Left cardiac atrium (tissue), 4 donors: ENCODE measurements at regions not wholly inside any gene's neighbourhood (a gene's known extent, or its start where the extent isn't known, plus 50 kb on each side); places are given as distances from the start of the nearest gene placed in this dataset.

ENCODE experiments used
- ATAC-seq, 2 donors: fragments of 200-7000 bp; cut with Tn5 transposase; one replicate each; pipeline ENCODE4 v1.9.1; 2020; ENCODE audit warnings: mild to moderate bottlenecking in 2 of 2, moderate library complexity in 2 of 2
- DNase-seq: peaks from one replicate; pipeline ENCODE4 v3.0.0-alpha.2; 2020
- intact Hi-C, 2 donors: fragments of 100-400 bp; cut with DNase I; formaldehyde crosslinking; loops; one replicate each; pipeline versions ENCODE4 v1.14.1 to v1.15.1; 2022 to 2023
- donor health status: DM: no; HTN: yes; CAD: no.
- donor health status: DM: no; HTN: yes; CAD: no; lungs with severe emphysema.
- donor health status: DM: yes; HTN: yes; CAD: no.
- donor health status: Dilated cardiomyopathy.

DNA sequence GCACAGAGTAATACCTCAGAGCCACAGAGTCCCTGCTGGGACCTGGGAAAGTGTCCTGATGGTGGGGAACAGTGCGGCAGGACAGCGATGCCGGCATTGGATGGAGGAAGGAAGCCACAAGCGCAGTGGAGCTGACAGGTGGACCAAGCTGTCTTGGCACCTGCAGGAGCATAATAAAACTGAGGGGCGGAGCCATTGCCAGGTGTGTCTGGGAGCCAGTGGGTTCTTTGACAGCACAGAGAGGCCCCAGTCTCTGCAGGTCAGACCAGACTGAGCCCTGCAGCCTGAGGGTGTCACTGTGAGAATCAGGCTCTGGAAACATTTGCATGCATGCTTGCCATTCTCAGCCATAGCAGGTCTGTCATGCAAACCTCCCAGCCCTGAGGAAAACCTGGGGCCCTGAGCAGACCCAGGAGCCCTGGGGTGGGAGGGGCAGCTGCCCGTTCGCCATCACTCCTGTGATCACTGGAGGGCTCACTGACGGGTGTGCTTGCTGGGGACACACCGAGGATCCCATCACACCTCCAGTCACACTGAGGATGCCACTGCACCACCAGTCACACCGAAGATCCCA, 210.5 kb upstream of the HDAC4 start:
- no peak for ATAC-seq
- no peak for DNase-seq
- intact Hi-C loops, result no loop called here

DNA sequence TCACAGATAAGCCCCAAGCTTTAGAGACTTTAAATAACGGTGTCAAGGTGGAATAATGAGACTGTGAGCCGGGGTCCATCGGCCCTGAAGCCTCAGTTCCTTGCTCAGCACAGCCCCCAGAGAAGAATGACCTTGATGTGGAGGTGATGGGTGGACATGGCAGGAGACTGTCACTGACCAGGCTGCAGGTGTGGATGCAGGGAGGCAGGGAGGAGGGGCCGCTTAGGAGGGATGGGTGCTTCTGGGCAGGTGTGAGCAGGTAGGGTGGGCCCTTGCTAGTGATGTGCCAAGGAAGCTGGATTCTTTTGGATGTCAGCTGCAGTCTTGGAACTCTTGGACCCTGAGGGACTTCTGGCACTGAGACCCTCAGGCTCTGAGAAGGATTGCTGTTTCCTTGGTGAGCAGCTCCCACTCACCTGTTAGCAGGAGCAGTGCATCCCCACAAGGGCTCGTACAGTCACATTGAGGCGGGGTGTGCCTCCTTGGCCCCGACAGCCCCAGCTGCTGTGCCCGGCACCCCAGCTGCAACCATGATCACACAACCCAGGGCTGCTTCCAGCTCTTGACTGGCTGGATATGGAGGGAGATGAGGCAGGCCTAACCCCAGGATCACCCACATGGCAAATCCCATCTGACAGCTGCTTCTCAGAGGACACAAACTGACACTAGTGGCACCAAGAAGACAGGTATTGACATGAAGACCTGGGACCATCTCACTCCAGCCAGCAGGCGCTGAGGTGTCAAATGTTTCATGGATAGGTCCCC, 209.8 kb upstream of the HDAC4 start:
- intact Hi-C loops, result no loop called here
- ATAC-seq (no peak), DNase-seq (no peak)

DNA sequence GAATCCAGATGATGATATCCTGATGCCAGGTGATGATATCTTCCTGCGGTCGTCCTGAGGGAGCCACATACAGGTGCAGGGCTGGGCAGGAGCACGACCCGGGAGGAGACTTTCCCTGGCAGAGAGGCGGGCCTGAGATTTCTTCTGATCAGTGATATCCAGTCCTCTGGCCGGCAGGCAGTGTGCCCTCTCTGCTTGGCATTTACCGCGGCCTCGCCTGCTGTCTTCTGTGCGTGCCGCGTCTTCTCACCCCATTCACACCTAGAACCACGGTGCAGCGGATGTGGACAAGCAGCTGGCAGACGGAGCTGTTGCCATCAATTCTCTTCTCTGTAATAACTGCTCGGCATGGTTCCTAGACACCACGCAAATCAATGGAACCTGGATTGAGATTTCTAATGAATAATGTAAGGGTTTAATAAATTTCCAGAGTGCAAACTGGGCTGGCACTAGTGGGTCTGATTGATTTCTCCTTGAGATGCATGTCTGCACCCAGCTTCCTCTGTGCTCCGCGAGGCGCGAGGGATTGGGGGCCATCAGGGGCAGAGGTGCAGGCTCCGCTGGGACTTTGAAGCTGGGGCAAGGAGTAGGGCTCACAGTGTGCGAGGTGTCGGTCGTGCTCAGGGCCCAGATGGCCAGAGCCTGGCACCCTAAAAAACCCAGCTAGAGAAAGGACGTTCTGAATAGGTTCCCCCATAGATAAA, 208.9 kb upstream of the HDAC4 start:
- no peak for DNase-seq
- ATAC-seq, result no peak
- intact Hi-C loops, result no loop called here

DNA sequence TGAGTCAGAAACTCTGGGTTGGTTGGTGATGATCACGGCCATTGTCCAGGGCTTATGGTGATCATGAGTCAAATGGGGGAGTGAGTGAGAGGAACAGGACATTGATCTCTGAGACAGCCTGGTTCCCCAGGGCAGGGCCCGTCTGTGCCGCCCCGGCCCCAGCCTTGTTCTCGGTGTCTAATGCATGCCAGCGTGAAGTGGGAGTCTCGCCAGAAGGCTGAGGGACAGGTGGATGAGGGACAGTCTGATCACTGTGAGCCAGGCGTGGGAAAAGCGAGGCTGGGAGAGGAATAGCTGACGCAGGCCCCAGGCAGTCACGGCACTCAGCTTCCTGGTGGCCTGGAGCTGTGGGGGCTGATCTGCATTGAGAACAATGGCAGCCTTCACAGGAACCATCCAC, 208.3 kb upstream of the HDAC4 start:
- intact Hi-C loops, result no loop called here
- ATAC-seq (no peak), DNase-seq (no peak)

DNA sequence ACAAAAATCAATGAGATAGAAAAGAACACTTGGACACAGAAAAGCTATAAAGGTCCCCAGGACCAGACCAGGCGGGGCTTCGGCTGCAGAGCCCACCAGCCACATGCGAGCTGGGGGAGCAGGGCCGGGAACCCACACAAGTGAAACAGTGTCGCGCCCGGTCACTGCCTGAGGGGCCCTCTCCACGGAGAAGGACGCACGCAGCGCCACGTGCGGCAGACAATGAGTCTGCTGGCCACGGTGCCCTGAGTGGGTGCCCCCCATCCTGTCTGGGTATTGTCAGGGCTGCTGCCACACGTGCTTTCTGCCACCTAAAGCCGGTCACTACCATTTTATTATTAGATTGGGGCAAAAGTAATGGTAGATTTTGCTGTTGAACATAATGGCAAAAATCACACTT, 207.9 kb upstream of the HDAC4 start:
- no peak for ATAC-seq
- DNase-seq, result no peak
- intact Hi-C loops, result no loop called here

DNA sequence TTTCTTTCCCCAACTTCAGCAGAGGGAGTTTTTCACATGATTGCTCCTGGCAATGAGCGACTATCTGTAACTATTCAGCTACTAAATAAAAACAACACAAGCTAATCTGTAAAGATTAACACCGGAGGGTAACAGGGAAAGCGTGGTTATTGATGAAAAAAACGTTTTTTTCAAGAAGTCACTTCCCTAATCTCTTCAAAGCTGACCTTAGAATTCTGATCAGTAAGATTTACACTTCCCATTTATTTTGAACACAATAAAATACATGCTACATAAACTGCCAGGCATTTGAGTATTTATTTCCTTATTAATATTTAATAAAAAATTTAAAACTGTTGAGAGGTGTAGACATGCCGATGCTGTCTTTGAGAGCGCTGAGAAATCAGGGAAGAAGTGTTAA, 207.4 kb upstream of the HDAC4 start:
- ATAC-seq (no peak), DNase-seq (no peak)
- intact Hi-C loops, result no loop called here

DNA sequence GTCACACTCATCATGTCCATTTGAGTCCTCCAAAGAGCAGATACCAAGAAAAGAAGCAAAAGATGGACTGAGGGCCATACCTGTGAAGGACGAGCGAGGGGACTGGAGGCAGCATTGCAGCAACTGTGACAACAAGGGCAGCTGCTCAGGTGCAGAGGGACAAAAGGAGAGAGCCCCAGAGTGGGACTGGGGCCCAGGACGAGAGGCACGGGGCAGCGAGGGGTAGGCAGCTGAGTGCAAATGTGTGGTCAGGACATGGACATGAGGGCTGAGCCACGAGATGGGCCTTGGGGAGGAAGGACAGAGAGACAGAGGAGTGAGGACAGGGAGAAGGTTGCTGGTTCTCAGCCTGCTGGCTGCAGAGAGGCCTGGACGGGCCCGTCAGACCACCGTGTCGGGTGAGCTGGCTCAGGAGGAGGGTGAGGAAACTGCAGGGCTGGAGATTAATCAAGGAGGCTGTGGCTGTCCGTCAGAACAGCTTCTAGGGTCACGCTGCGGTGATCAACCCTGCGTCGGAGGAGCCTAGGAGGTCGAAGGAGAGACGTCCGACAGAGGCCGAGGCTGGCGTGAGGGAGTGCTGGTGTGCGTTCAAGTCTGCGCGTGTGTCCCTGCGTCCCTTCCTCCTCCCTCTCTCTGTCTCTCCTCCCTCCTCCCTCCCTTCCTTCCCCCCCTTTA, 206.8 kb upstream of the HDAC4 start:
- intact Hi-C loops, result no loop called here
- no peak for DNase-seq
- peak; percentile 41 to 58 for ATAC-seq

DNA sequence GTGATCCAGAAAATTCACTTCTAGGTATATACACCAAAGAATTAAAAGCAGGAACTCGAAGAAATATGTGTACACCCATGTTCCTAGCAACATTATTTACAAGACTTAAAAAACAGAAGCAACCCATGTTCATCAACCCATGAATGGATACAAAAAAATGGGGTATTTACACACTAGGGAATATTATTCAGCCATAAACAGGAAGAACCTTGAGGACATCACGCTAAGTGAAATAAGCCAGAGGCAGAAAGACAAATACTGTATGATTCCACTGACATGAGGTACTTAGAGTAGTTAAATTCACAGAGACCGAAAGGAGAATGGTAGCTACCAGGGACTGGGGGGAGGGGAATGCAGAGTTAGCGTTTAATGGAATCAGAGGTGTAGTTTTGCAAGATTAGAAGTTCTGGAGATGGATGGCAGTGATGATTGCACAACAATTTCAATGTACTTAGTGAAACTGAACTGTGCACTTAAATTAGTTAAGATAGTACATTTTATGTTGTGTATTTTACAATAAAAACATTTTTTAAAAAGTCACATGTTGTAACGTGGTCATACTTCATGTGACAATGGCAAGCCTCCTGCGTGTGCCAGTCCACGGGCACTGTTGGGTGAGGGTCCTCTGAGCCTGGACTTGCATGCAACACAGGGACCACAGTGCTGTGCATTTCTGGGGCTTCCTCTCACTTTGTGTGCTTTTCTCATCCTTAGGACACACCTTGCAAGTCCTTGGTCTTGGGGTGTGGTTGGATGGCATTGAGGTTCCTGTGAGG, 206.1 kb upstream of the HDAC4 start:
- intact Hi-C loops, result no loop called here
- no peak for DNase-seq
- ATAC-seq, result no peak

DNA sequence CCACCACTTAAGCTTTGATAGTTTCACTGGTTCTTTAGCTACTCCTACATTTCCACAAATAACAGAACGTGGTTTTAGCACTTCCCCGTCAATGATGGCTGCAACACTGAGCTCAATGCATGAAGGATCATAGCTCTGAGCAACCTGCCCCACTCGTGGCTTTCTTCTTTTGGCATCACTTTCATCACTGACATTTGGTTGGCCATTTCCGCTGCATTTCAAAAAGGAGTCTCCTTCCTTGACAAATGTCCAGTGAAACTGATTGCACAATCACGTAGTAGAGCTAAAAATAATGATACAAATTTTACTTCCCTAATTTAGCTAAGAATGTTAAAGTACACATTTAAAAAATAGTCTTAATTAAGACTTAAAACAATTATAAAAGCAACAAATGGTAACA, 205.2 kb upstream of the HDAC4 start:
- DNase-seq, result no peak
- intact Hi-C loops, result no loop called here
- no peak for ATAC-seq

DNA sequence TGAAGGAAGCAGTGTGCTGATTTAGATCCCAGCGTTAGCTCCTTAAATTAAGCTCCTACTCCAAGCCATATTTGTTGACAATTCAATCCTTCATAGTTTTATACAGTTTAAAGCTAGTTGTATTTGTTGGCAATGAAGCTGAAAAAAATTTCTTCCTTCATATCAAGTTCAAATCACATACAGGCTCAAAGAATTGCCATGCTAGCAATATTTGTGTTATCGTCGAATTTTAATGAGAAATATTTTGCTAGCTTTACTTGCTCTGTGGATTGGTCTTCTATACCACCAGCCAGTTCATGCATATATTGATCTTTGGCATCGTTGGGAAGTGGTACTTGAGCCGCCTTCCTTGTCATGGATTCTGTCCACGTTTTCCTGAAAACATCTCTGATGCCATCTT, 204.6 kb upstream of the HDAC4 start:
- DNase-seq, result no peak
- ATAC-seq, result no peak
- intact Hi-C loops, result no loop called here

DNA sequence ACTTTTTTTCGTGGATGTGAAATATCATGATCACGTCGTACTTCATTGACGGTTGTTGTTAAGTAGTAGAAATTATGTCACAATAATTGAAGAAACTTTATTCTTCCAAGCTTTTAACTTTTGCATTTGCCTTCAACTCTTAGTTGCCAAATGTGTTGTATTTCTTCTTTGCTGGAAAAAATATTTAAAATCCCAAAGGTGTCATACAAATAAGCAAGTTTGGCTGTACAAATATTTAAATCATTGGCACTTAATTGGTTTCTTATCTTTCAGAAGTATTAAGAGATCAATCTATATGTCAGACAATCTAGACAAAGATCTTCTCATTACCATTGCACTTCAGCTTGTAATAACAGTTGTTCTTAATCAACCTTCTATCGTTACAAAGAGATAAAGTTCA, 204.0 kb upstream of the HDAC4 start:
- DNase-seq (no peak), ATAC-seq (no peak)
- intact Hi-C loops, result no loop called here

DNA sequence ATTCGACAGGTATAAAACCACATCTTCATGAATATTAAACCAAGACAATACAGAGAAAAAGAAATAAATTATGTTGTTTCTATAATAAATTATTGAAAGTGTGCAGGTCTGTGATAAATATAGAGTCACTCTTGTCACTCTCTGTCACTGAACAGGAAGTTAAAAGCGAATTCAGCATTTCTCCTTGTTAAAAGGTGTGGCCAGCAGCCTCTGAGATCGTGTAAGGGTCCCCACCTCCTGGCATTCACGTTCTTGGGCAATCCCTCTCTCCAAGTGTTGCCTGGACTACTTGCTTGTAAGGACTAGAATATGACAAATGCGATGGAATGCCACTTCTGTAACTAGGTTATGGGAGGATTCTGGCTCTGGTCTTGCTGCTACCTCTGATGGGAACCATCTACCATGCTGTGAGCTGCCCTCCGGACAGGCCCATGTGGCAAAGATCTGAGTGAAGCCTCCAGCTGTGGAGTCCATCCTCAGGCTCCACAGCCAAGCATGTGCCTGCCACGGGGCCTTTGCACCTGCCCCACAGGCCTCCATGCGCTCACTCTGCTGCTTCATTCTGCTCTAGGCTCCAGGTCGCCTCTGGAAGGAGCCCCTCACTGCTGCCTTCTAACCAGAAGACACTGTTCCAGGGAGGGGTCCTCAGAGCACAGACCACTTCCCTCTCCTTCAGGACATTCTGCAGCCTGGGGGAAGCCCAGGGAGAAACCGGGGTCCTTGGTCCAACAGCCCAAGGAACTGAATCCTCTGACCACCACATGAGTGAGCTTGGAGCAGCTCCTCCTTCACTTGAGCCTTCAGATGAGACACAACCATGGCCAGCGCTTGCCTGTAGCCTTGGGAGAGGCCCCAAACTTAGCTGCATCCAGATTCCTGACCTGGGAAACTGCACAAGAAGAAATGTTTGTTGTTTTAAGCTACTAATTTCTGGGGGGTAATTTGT, 202.9 kb upstream of the HDAC4 start:
- intact Hi-C loops, result no loop called here
- ATAC-seq (no peak), DNase-seq (no peak)

DNA sequence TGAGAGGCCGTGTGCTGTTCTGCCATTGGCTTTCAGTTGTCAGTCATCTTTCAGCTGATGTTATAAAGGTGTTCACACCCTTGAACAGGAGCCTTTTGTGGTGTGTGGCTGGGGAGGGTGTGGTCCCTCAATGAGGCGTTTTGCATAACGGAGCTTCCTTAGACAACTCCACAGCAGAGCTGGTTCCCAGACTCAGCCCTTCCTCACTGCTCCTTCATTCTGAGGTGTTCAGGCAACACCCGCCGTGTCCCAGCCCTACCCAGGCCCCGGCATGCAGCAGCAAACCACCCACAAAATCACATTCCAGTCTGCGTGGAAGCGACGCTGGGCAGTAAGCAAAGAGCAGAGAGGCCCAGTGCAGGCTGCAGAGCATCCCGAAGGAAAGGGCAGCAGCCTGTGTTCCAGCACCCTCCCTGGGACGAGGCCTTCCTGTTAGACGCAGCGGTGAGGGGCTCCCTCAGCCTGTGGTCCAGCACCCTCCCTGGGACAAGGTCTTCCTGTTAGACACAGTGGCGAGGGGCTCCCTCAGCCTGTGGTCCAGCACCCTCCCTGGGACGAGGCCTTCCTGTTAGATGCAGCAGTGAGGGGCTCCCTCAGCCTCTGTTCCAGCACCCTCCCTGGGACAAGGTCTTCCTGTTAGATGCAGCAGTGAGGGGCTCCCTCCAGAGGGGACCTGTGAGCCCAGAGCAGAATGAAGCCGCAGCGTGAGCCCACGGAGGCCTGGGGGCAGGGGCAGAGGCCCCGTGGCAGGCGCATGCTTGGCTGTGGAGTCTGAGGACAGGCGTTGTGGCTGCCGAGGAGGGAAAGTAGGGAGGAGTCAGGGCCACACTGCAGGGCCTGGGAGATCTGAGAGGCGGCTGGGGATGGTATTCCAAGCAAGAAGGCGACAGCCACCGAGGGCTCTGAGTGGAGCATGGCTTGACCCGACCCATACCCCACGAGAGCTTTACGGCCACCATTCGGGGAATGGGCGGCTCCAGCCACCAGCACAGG, 201.8 kb upstream of the HDAC4 start:
- ATAC-seq (no peak), DNase-seq (no peak)
- intact Hi-C loops, result no loop called here

DNA sequence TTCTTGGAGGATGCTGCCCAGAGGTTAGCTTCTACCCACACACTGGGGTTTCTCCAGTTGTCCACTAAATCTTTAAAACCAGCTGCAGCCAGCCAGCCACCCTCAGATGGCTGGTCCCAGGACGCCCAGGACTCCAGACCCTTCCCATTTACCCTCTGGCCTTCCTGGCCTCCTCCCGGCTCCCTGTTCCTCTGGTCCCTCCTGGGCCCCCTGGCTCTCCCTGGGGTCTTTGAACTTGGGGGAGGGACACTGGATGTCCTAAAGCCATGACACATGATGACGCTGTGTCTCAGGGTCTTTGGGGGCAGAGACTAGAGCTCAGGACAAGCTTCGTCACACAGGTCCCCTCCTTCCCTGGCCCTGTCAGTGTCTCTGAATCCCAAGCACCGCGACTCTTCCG, 201.1 kb upstream of the HDAC4 start:
- DNase-seq (no peak), ATAC-seq (no peak)
- intact Hi-C loops, result no loop called here

DNA sequence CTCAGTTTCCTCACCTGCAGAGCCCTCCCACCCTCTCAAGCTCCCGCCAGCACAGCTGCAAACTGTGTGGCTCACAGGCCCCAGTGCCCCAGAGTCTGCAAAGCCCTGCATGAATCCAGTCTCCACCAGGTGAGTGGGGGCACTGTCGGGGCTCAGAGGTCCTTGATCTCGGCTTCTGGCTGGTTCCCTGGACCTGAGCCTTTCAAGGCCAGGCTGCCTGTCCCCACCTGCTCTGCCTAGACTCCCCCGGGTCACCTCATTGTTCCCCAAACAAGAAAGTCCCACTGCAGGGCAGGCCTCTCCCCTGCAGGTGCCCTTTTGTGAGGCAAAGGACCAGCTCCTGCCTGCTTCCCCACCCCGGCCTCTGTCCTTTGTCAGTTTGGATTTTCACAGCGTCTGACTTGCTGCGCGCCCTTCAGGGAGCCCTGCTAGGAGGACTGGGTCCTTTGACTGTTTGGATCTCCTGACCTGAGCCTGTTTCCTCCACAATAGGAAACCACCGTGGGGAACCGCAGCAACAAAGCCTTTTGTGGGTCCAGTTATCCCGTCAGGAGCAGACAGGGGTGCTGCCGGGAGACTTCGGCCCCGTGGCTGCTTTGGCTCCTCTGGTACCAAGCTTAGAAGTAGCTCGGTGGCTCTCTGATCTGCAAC, 200.5 kb upstream of the HDAC4 start:
- intact Hi-C loops, result no loop called here
- ATAC-seq, result no peak
- no peak for DNase-seq

DNA sequence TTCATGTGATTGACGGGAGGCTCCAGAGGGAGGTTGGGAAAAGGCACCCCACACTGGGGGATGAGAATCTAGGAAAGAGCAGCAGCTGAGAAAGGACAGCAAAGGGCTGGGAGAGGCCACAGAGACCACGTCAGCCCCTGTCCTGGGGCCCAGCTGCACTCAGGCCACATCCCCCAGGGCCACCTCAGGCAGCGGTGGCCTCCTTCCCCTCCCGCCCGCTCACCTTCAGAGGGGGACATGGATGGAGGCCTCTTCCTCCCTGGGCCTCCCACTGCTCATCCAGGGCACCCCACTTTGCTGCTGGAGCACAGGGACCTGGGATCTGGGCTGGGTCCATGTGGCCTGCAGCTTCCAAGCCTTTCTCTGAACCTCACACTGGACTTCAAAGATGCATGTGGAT, 199.8 kb upstream of the HDAC4 start:
- DNase-seq, result no peak
- intact Hi-C loops, result no loop called here
- no peak for ATAC-seq
